ENCODE measurements at regions not wholly inside any gene's neighbourhood (a gene's known extent, or its start where the extent isn't known, plus 50 kb on each side); places are given as distances from the start of the nearest gene placed in this dataset.

GRCh38 chr4:179292468-179292867, 1850.2 kb upstream of the AGA start:
- Histone ChIP-seq H3K36me3 (no peaks in the 10 kb centered on the region), H3K4me1 (no peaks in the 10 kb centered on the region), H3K27ac (no peak overlapping the region), H3K27me3 (no peaks in the 10 kb centered on the region), H3K4me3 (no peak overlapping the region), H3K9me3 (no peaks in the 10 kb centered on the region)
- TF ChIP-seq, protein P1, sequence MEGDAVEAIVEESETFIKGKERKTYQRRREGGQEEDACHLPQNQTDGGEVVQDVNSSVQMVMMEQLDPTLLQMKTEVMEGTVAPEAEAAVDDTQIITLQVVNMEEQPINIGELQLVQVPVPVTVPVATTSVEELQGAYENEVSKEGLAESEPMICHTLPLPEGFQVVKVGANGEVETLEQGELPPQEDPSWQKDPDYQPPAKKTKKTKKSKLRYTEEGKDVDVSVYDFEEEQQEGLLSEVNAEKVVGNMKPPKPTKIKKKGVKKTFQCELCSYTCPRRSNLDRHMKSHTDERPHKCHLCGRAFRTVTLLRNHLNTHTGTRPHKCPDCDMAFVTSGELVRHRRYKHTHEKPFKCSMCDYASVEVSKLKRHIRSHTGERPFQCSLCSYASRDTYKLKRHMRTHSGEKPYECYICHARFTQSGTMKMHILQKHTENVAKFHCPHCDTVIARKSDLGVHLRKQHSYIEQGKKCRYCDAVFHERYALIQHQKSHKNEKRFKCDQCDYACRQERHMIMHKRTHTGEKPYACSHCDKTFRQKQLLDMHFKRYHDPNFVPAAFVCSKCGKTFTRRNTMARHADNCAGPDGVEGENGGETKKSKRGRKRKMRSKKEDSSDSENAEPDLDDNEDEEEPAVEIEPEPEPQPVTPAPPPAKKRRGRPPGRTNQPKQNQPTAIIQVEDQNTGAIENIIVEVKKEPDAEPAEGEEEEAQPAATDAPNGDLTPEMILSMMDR (IDR thresholded peaks at IDR 0.05 in 4 of 5, conservative IDR thresholded peaks at IDR 0.05 in 1 of 5), result no peak
- intact Hi-C loops (cut with DNase I; ENCODE audit: low total_unique reads), result no loop called here
- in situ Hi-C loops (cut with MboI; ENCODE audit: low sequenced_read_pairs in 4 of 4), result no loop called here
- ATAC-seq (no peak), DNase-seq (no peak)

DNA sequence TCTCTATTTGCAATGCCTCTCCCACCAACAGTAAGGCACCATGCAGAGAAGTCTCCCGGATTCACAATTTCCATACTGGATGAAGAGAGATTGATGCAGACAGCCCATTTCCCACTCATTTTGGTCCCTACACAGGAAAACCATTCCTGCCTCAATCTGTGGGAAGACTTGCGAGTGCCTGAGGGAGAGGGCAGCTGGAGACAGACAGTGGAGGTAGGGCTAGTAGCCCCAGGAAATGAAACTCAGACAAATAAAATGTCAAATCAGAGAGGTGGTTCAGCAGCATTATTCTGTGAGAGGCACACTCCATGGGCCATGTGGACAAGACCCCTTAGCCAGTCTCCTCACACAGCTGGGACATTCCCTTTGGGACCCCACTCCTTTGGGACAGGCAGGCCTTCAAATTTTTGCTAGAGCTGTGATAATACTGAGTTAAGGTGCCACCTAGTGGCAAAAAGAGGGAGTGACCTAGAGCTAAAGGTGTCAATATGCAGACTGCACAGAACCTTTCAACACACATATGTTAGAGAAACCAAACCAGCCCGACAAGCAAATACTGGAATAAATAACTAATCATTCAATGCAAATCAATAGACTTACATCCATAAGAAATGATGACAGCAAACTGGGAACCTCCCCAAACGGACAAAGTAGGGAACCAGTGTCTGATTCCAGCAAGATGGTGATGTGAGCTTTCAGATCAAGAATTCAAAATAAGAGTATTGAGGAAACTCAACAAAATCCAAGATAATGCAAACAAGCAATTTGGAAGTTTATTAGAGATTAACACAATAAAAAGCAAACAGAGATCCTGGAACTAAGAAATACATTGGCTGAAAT, 1865.3 kb upstream of the AGA start:
- TF ChIP-seq POLR2A (IDR thresholded peaks at IDR 0.05), result no peak
- TF ChIP-seq, protein P1 (IDR thresholded peaks at IDR 0.05 in 4 of 5, conservative IDR thresholded peaks at IDR 0.05 in 1 of 5), result no peak
- DNase-seq (no peak), ATAC-seq (no peak)
- intact Hi-C loops (cut with DNase I; ENCODE audit: low total_unique reads) (no loop called here), in situ Hi-C loops (cut with MboI; ENCODE audit: low sequenced_read_pairs in 4 of 4) (no loop called here)
- H3K9me3 ChIP-seq, result no peaks in the 10 kb centered on the region
- H3K27ac ChIP-seq, result no peak overlapping the region
- no peak overlapping the region for H3K4me3 ChIP-seq
- H3K27me3 ChIP-seq, result no peaks in the 10 kb centered on the region
- H3K36me3 ChIP-seq, result no peaks in the 10 kb centered on the region
- H3K4me1 ChIP-seq, result no peaks in the 10 kb centered on the region

- ATAC-seq, result no peak
- intact Hi-C loops (cut with DNase I; ENCODE audit: low total_unique reads), result no loop called here
- no peaks in the 10 kb centered on the region for H3K9me3 ChIP-seq
- in situ Hi-C loops (cut with MboI; ENCODE audit: low sequenced_read_pairs in 4 of 4), result no loop called here
- H3K27ac ChIP-seq, result no peak overlapping the region
- no peaks in the 10 kb centered on the region for H3K4me1 ChIP-seq
- H3K27me3 ChIP-seq, result no peaks in the 10 kb centered on the region
- no peak overlapping the region for H3K4me3 ChIP-seq
- TF ChIP-seq, protein P1 (IDR thresholded peaks at IDR 0.05 in 4 of 5, conservative IDR thresholded peaks at IDR 0.05 in 1 of 5), result no peak
- no peak for TF ChIP-seq POLR2A (IDR thresholded peaks at IDR 0.05)
- no peak for DNase-seq
- no peaks in the 10 kb centered on the region for H3K36me3 ChIP-seq
These were observed 1871.6 kb upstream of the AGA start for GRCh38 chr4:179313823-179314222.

- no peaks in the 10 kb centered on the region for H3K9me3 ChIP-seq
- in situ Hi-C loops (cut with MboI; ENCODE audit: low sequenced_read_pairs in 4 of 4), result no loop called here
- no peak overlapping the region for H3K4me3 ChIP-seq
- no peak for DNase-seq
- no peak overlapping the region for H3K27ac ChIP-seq
- TF ChIP-seq, protein P1 (IDR thresholded peaks at IDR 0.05 in 4 of 5, conservative IDR thresholded peaks at IDR 0.05 in 1 of 5), result no peak
- no peak for TF ChIP-seq POLR2A (IDR thresholded peaks at IDR 0.05)
- no peaks in the 10 kb centered on the region for H3K4me1 ChIP-seq
- H3K27me3 ChIP-seq, result no peaks in the 10 kb centered on the region
- ATAC-seq, result no peak
- no peaks in the 10 kb centered on the region for H3K36me3 ChIP-seq
- intact Hi-C loops (cut with DNase I; ENCODE audit: low total_unique reads), result no loop called here
These were observed 1882.9 kb upstream of the AGA start for GRCh38 chr4:179325181-179325580.

- DNase-seq, result no peak
- no peaks in the 10 kb centered on the region for H3K9me3 ChIP-seq
- no peak overlapping the region for H3K4me3 ChIP-seq
- intact Hi-C loops (cut with DNase I; ENCODE audit: low total_unique reads) (no loop called here), in situ Hi-C loops (cut with MboI; ENCODE audit: low sequenced_read_pairs in 4 of 4) (no loop called here)
- no peaks in the 10 kb centered on the region for H3K27me3 ChIP-seq
- no peak for ATAC-seq
- no peaks in the 10 kb centered on the region for H3K4me1 ChIP-seq
- H3K36me3 ChIP-seq, result no peaks in the 10 kb centered on the region
- H3K27ac ChIP-seq, result no peak overlapping the region
- TF ChIP-seq POLR2A (IDR thresholded peaks at IDR 0.05), result no peak
- TF ChIP-seq, protein P1 (IDR thresholded peaks at IDR 0.05 in 4 of 5, conservative IDR thresholded peaks at IDR 0.05 in 1 of 5), result no peak
These were observed 1886.4 kb upstream of the AGA start for GRCh38 chr4:179328627-179329026.

All from gastrocnemius medialis (tissue), 4 donors.